ENCODE measurements at regions not wholly inside any gene's neighbourhood (a gene's known extent, or its start where the extent isn't known, plus 50 kb on each side); places are given as distances from the start of the nearest gene placed in this dataset.

DNA sequence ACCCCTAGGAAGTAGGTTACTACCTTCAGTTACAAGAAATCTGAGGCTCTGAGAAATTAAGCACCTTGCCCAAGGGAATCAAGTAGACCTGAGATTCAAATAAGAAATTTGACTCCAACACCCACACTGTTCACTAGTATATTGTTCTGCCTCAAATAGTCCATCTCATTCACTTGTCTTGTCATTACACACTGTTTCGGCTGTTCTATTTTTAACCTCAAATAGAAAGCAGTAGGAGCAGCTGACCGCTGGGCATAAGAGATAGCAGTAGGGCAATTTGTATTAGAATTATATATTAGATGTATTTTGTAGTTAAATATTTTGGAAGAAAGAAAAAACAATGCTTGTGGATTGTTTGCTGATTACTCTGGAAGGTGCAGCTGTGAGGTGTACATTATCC lies 185.1 kb downstream of the INHBA start:
- TF ChIP-seq, protein P1, sequence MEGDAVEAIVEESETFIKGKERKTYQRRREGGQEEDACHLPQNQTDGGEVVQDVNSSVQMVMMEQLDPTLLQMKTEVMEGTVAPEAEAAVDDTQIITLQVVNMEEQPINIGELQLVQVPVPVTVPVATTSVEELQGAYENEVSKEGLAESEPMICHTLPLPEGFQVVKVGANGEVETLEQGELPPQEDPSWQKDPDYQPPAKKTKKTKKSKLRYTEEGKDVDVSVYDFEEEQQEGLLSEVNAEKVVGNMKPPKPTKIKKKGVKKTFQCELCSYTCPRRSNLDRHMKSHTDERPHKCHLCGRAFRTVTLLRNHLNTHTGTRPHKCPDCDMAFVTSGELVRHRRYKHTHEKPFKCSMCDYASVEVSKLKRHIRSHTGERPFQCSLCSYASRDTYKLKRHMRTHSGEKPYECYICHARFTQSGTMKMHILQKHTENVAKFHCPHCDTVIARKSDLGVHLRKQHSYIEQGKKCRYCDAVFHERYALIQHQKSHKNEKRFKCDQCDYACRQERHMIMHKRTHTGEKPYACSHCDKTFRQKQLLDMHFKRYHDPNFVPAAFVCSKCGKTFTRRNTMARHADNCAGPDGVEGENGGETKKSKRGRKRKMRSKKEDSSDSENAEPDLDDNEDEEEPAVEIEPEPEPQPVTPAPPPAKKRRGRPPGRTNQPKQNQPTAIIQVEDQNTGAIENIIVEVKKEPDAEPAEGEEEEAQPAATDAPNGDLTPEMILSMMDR (IDR thresholded peaks at IDR 0.05), result no peak
- Mint-ChIP-seq H3K27me3 (ENCODE audit: low read depth) (no peaks in the 10 kb centered on the region), H3K4me3 (ENCODE audit: unreplicated experiment) (no peak overlapping the region), H3K9me3 (ENCODE audit: low read depth) (peaks cover 16% of the 10 kb centered on the region), H3K4me1 (ENCODE audit: low read depth) (no peaks in the 10 kb centered on the region), H3K36me3 (ENCODE audit: low read depth) (peaks cover 2% of the 10 kb centered on the region), H3K27ac (ENCODE audit: unreplicated experiment) (no peak overlapping the region)
- DNase-seq (ENCODE audit: low spot score), result no peak

DNA sequence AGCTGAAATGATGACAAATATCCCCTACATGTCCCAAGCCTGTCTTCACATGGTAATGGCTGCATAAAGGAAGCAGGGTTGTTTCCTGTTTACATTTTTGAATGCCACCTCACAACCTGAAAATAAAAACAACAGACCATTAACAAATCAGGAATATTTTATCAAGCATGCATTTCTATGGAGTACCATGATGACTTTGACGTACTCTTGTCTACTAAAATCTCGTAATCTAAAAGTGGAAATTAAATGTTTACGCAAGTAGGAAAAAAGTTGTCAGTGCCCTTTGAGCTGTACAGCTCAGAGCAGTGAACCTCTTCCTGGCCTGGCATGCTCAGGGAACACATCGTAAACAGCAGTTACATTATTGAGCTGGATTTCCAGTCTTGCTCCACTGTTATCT lies 194.1 kb downstream of the INHBA start:
- H3K9me3 Mint-ChIP-seq (ENCODE audit: low read depth), result no peaks in the 10 kb centered on the region
- TF ChIP-seq, protein P1 (IDR thresholded peaks at IDR 0.05), result no peak
- H3K27ac Mint-ChIP-seq (ENCODE audit: unreplicated experiment), result no peak overlapping the region
- no peak overlapping the region for H3K4me3 Mint-ChIP-seq (ENCODE audit: unreplicated experiment)
- no peaks in the 10 kb centered on the region for H3K27me3 Mint-ChIP-seq (ENCODE audit: low read depth)
- no peaks in the 10 kb centered on the region for H3K4me1 Mint-ChIP-seq (ENCODE audit: low read depth)
- H3K36me3 Mint-ChIP-seq (ENCODE audit: low read depth), result no peaks in the 10 kb centered on the region
- DNase-seq (ENCODE audit: low spot score), result no peak

- Mint-ChIP-seq H3K4me3 (ENCODE audit: unreplicated experiment) (no peak overlapping the region), H3K9me3 (ENCODE audit: low read depth) (no peaks in the 10 kb centered on the region), H3K27me3 (ENCODE audit: low read depth) (no peaks in the 10 kb centered on the region), H3K4me1 (ENCODE audit: low read depth) (peaks cover 3% of the 10 kb centered on the region), H3K27ac (ENCODE audit: unreplicated experiment) (no peak overlapping the region), H3K36me3 (ENCODE audit: low read depth) (no peaks in the 10 kb centered on the region)
- TF ChIP-seq, protein P1 (IDR thresholded peaks at IDR 0.05), result no peak
- no peak for DNase-seq (ENCODE audit: low spot score)
These were observed 195.1 kb downstream of the INHBA start for GRCh38 chr7:41507686-41508268.

DNA sequence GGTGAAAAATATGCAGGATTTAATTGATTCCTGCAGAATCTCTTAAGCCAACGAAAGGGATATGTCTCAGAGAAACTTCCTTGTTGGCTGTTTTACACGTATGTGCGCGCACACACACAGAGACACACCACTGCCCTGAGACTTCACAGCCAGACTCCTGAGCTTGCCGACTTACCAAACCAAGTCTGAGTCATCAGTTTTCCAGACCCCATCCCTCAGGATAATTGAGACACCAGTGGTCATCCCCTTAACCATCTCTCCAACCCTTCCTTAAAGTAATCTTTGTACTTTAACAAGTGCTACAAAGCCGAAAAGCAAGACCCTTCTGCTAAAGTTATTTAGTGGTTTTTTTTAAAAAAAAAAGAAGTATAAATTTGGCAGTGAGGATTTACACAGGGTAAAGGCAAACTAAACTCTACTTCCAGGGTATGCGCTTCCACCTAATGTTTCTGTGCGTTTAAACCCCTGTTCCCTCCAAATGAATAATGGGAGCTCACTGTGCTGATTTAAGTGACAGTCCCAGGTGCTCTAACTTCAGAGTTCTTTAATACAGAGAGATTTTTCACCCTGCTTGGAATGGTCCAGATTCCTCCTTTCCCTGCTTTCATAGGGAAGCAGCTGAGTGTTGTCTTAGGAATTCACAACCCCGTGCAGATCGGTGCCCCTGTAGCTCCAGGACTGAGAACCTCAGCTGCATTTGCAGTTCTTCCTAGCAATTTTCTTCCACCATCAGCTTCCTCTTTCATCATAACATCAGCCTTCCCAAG lies 198.5 kb downstream of the INHBA start:
- Mint-ChIP-seq H3K4me1 (ENCODE audit: low read depth) (peaks cover 3% of the 10 kb centered on the region), H3K27ac (ENCODE audit: unreplicated experiment) (no peak overlapping the region), H3K36me3 (ENCODE audit: low read depth) (no peaks in the 10 kb centered on the region), H3K4me3 (ENCODE audit: unreplicated experiment) (no peak overlapping the region), H3K9me3 (ENCODE audit: low read depth) (peaks cover 3% of the 10 kb centered on the region), H3K27me3 (ENCODE audit: low read depth) (no peaks in the 10 kb centered on the region)
- TF ChIP-seq, protein P1 (IDR thresholded peaks at IDR 0.05), result no peak
- no peak for DNase-seq (ENCODE audit: low spot score)

- Mint-ChIP-seq H3K36me3 (ENCODE audit: low read depth) (no peaks in the 10 kb centered on the region), H3K27ac (ENCODE audit: unreplicated experiment) (no peak overlapping the region), H3K27me3 (ENCODE audit: low read depth) (no peaks in the 10 kb centered on the region), H3K4me1 (ENCODE audit: low read depth) (peaks cover 3% of the 10 kb centered on the region), H3K4me3 (ENCODE audit: unreplicated experiment) (no peak overlapping the region), H3K9me3 (ENCODE audit: low read depth) (peaks cover 3% of the 10 kb centered on the region)
- DNase-seq (ENCODE audit: low spot score), result no peak
- TF ChIP-seq, protein P1 (IDR thresholded peaks at IDR 0.05), result no peak
These were observed 199.5 kb downstream of the INHBA start for GRCh38 chr7:41503438-41503837.
